GM12891 (cell line): ENCODE measurements at regions not wholly inside any gene's neighbourhood (a gene's known extent, or its start where the extent isn't known, plus 50 kb on each side); places are given as distances from the start of the nearest gene placed in this dataset.

Experiments used
- POLR2A ChIP-seq: IDR thresholded peaks from 2 replicates; pipeline ENCODE4 v1.6.1; 2011; ENCODE audit warnings: low read depth, low read length, control low read depth
- POLR2AphosphoS5 ChIP-seq: IDR thresholded peaks from 2 replicates; pipeline ENCODE4 v1.6.1; 2011; ENCODE audit warnings: low read depth, low read length, control low read depth
- POU2F2 ChIP-seq: IDR thresholded peaks from 2 replicates; pipeline ENCODE4 v1.6.1; 2011; ENCODE audit warnings: low read depth, mild to moderate bottlenecking, control low read depth, low read length, moderate library complexity
- TAF1 ChIP-seq: IDR thresholded peaks from 2 replicates; pipeline ENCODE4 v1.6.1; 2011; ENCODE audit warnings: low read depth, low read length, control low read depth

DNA sequence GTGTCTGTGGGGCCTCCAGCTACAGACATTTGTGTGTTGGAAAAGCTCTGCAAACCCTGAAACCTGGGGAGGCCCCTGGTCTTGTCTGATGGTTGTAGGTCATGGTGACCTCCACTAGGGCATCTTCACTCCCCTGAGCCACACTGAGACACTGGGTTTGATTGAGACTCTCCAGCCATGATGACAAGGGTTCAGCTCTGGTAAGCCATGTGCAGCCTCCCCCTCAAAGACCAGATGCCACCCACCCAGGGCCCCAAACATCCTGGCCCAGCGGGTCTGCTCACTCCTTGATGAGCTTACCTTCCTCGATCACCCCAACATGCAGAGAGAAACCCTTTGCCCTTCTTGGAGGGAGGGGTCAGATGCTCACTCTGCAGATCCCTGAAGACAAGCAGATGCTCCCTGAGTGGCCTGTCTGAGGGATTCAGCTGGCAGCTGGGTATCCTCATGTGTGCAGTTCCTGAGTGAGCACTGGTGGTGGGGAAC is 101.6 kb downstream of the METRNL start:
- TF ChIP-seq POLR2A (no peak), TAF1 (no peak), POLR2AphosphoS5 (no peak), POU2F2 (no peak)
